NCI-H128 (cell line): ENCODE measurements at regions not wholly inside any gene's neighbourhood (a gene's known extent, or its start where the extent isn't known, plus 50 kb on each side); places are given as distances from the start of the nearest gene placed in this dataset.
"Not testable (repeated sequence)": the region's sequence is repeated elsewhere in the genome, so short reads cannot be mapped to it uniquely, and the experiment has no call there.

Source experiments
- DNase-seq: peaks from one replicate; lab custom pipeline; 2025; ENCODE audit not compliant: unreplicated experiment; lab: John Stamatoyannopoulos, UW

- no peak for DNase-seq
These were observed 559.1 kb upstream of the TRPC7 start for GRCh38 chr5:136924490-136924889.

- no peak for DNase-seq
These were observed 545.3 kb upstream of the TRPC7 start for GRCh38 chr5:136910625-136911024.

- DNase-seq = no peak
These were observed 544.6 kb upstream of the TRPC7 start for GRCh38 chr5:136909906-136910305.

GRCh38 chr5:136907371-136907770 lies 542.0 kb upstream of the TRPC7 start:
- DNase-seq = no peak

GRCh38 chr5:136906545-136906944 lies 541.2 kb upstream of the TRPC7 start:
- no peak for DNase-seq

- no peak for DNase-seq
These were observed 540.2 kb upstream of the TRPC7 start for GRCh38 chr5:136905571-136905970.

GRCh38 chr5:136894070-136894469 lies 528.7 kb upstream of the TRPC7 start:
- DNase-seq = no peak

- DNase-seq = no peak
These were observed 526.7 kb upstream of the TRPC7 start for GRCh38 chr5:136892000-136892399.

- DNase-seq = no peak
These were observed 526.0 kb upstream of the TRPC7 start for GRCh38 chr5:136891175-136891972.

- no peak for DNase-seq
These were observed 525.2 kb upstream of the TRPC7 start for GRCh38 chr5:136890431-136891148.

- DNase-seq = no peak
These were observed 521.3 kb upstream of the TRPC7 start for GRCh38 chr5:136886608-136887007.

- no peak for DNase-seq
These were observed 499.6 kb upstream of the TRPC7 start for GRCh38 chr5:136864960-136865359.

GRCh38 chr5:136856648-136857047 lies 491.3 kb upstream of the TRPC7 start:
- DNase-seq = no peak

- no peak for DNase-seq
These were observed 488.6 kb upstream of the TRPC7 start for GRCh38 chr5:136853971-136854370.

- DNase-seq = no peak
These were observed 475.3 kb upstream of the TRPC7 start for GRCh38 chr5:136840601-136841000.

- no peak for DNase-seq
These were observed 470.7 kb upstream of the TRPC7 start for GRCh38 chr5:136836093-136836492.

GRCh38 chr5:136820848-136821247 lies 455.5 kb upstream of the TRPC7 start:
- no peak for DNase-seq

- no peak for DNase-seq
These were observed 454.4 kb upstream of the TRPC7 start for GRCh38 chr5:136819526-136820302.

GRCh38 chr5:136816327-136816726 lies 451.0 kb upstream of the TRPC7 start:
- DNase-seq = no peak

- no peak for DNase-seq
These were observed 449.5 kb upstream of the TRPC7 start for GRCh38 chr5:136814619-136815378.

- not testable (repeated sequence) for DNase-seq
These were observed 446.9 kb upstream of the TRPC7 start for GRCh38 chr5:136812270-136812669.
